Kidney (tissue), 13 donors: ENCODE measurements at regions not wholly inside any gene's neighbourhood (a gene's known extent, or its start where the extent isn't known, plus 50 kb on each side); places are given as distances from the start of the nearest gene placed in this dataset.

Source experiments
- DNase-seq, 5 donors: peaks; one replicate each; pipeline ENCODE4 v3.0.0-alpha.2; 2013 to 2020
- FAIRE-seq: peaks from 2 replicates; lab custom pipeline; 2012; peaks lifted over from hg19 to GRCh38; lab: Jason Lieb, UNC
- H3K27ac ChIP-seq, 2 donors: one replicate each; pipeline ENCODE4 v1.7.0; 2013; ENCODE audit warnings: low read depth in 2 of 2, low read length in 2 of 2, inconsistent platforms in 1 of 2
- H3K27me3 ChIP-seq: one replicate; pipeline ENCODE4 v1.7.1; 2013; ENCODE audit warnings: low read length, inconsistent platforms; ENCODE audit not compliant: control insufficient read depth, insufficient read depth
- H3K36me3 ChIP-seq, 3 donors: one replicate each; pipeline versions ENCODE4 v1.7.0 to v1.7.1; 2013; ENCODE audit warnings: low read length in 3 of 3, control low read depth in 1 of 3, inconsistent platforms in 1 of 3; ENCODE audit not compliant: insufficient read depth in 3 of 3, control insufficient read depth in 2 of 3
- H3K4me1 ChIP-seq, 3 donors: one replicate each; pipeline versions ENCODE4 v1.7.0 to v1.7.1; 2013; ENCODE audit warnings: low read length in 3 of 3, inconsistent platforms in 1 of 3, low read depth in 1 of 3; ENCODE audit not compliant: control insufficient read depth in 2 of 3, insufficient read depth in 2 of 3
- H3K4me3 ChIP-seq, 3 donors: one replicate each; pipeline versions ENCODE4 v1.7.0 to v1.8.1; 2013; ENCODE audit warnings: low read length in 3 of 3, control low read depth in 1 of 3, inconsistent platforms in 1 of 3
- H3K9ac ChIP-seq, 3 donors: one replicate each; pipeline versions ENCODE4 v1.7.0 to v1.7.1; 2013; ENCODE audit warnings: low read length in 3 of 3, control low read depth in 1 of 3, inconsistent platforms in 1 of 3
- H3K9me3 ChIP-seq, 3 donors: one replicate each; pipeline versions ENCODE4 v1.7.0 to v1.7.1; 2013; ENCODE audit warnings: low read length in 3 of 3, control low read depth in 1 of 3, inconsistent platforms in 1 of 3; ENCODE audit not compliant: control insufficient read depth in 2 of 3, insufficient read depth in 1 of 3
- intact Hi-C: fragments of 100-400 bp; cut with DNase I; formaldehyde crosslinking; loops from one replicate; pipeline ENCODE4 v1.11.1; 2022
- TF ChIP-seq, protein P1 (sequence below): IDR thresholded peaks from 3 replicates; pipeline ENCODE4 v1.5.1; 2012; ENCODE audit warnings: mild to moderate bottlenecking, moderate library complexity, borderline replicate concordance; ENCODE audit not compliant: insufficient read depth; ENCODE audit errors: extremely low read depth
- donor health status: control.
- donor health status: control.
- donor health status: control.
- donor health status: control.
- donor health status: control.
- donor health status: DM: yes; HTN: yes; CAD: no.
- donor health status: Normal renal cell carcinoma (clear cell type).

DNA sequence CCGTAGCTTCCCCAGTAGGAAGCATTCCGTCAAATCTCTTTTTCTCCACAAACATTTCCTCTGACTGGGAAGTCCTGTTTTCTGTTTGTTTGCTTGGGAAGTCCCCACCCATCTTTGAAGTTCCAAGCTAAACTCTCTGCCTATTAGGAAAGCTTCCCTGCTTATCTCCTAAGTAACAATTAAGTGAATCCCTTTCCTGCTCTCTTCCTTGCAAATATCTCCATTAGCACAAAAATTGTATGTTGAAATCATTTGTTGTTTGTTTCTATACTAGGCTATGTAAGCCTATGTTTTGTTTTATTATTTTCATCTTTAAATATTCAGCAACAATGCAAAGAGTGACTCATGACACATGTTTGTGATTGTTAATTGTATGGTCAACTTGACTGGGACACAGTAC, 812.6 kb upstream of the LRATD1 start:
- TF ChIP-seq, protein P1, sequence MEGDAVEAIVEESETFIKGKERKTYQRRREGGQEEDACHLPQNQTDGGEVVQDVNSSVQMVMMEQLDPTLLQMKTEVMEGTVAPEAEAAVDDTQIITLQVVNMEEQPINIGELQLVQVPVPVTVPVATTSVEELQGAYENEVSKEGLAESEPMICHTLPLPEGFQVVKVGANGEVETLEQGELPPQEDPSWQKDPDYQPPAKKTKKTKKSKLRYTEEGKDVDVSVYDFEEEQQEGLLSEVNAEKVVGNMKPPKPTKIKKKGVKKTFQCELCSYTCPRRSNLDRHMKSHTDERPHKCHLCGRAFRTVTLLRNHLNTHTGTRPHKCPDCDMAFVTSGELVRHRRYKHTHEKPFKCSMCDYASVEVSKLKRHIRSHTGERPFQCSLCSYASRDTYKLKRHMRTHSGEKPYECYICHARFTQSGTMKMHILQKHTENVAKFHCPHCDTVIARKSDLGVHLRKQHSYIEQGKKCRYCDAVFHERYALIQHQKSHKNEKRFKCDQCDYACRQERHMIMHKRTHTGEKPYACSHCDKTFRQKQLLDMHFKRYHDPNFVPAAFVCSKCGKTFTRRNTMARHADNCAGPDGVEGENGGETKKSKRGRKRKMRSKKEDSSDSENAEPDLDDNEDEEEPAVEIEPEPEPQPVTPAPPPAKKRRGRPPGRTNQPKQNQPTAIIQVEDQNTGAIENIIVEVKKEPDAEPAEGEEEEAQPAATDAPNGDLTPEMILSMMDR = no peak
- H3K9me3 ChIP-seq = no peaks in the 10 kb centered on the region
- no peaks in the 10 kb centered on the region for H3K36me3 ChIP-seq
- H3K9ac ChIP-seq = no peak overlapping the region
- no peak overlapping the region for H3K27ac ChIP-seq
- H3K4me3 ChIP-seq = no peak overlapping the region
- FAIRE-seq = no peak
- intact Hi-C loops = no loop called here
- DNase-seq = no peak
- no peaks in the 10 kb centered on the region for H3K27me3 ChIP-seq
- no peaks in the 10 kb centered on the region for H3K4me1 ChIP-seq

DNA sequence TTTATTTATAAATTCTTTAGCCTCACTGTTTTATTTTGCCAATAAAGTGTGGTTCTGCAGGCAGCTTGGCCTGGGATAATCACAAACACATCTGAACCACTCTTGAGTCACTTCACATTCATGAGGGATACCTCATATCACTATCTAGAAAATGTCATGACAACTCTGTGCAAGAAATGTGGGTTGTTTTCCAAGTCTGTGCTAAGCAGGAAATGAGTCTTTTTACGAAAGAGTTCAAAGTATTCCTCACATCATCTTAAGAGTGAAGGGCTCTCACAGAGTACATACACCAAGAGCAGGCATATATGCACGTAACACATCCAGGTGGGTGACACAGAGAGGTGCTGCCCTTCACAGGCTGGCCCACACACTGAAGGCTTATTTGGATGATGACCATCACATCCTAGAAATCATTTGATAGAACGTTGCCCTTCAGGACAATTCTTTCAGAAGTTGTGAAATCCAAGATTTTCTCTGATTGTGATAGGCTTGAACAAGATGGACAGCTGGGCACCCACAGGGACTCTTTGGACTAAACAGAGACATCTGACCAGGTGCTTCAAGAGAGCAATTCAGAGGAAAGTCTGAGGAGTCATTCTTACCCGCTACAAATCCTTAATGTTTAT, 811.1 kb upstream of the LRATD1 start:
- no peak overlapping the region for H3K27ac ChIP-seq
- no peaks in the 10 kb centered on the region for H3K36me3 ChIP-seq
- no peaks in the 10 kb centered on the region for H3K4me1 ChIP-seq
- intact Hi-C loops = no loop called here
- FAIRE-seq (no peak), DNase-seq (no peak)
- H3K9me3 ChIP-seq = no peaks in the 10 kb centered on the region
- no peak overlapping the region for H3K4me3 ChIP-seq
- no peaks in the 10 kb centered on the region for H3K27me3 ChIP-seq
- H3K9ac ChIP-seq = no peak overlapping the region
- TF ChIP-seq, protein P1 = no peak

DNA sequence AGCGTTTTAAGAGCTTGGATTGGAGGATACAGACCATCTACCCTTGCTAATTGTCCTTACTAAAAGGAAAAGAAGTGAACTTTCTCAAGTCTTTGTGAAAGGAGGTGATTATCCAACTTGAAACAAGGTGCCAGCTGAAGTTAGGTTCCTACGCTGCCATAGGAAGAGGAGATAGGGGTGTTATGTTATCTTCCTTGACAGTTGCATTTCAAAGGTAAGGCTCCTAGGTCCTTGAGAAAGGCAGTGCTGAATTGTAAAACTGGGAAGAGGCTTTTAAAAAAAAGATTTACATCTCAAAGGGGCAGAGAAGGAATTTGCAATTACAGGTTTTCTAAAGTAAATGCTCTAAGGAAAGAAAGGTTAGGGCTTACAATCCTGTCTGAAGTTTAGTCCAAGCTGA, 810.2 kb upstream of the LRATD1 start:
- DNase-seq (no peak), FAIRE-seq (no peak)
- H3K9ac ChIP-seq = no peak overlapping the region
- H3K36me3 ChIP-seq = no peaks in the 10 kb centered on the region
- no peak overlapping the region for H3K4me3 ChIP-seq
- H3K27me3 ChIP-seq = no peaks in the 10 kb centered on the region
- no peaks in the 10 kb centered on the region for H3K9me3 ChIP-seq
- H3K4me1 ChIP-seq = no peaks in the 10 kb centered on the region
- no peak overlapping the region for H3K27ac ChIP-seq
- TF ChIP-seq, protein P1 = no peak
- intact Hi-C loops = no loop called here

DNA sequence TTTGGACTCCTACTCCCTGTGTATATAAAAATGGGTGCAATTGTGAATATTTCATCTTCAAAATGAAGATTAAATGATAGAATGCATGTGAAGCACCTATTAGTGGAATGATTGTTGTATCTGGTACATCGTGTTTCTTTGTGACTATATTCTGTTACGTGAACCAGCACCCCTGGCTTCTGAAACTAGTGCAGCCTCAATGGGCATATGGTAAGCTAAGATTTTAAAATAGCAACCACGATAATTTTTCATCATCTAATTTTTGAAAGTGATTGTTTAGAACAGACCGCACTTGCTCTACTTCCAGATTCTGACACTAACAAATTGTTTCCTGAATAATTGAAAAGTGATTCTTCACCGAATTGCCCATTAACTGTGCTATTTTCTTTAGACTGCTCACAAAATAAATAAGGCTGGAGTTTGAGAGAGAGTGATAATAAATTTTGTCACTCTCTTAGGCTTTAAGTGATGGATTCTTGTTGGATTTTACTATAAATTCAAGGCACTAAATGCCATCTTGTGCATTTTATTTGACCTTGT, 806.1 kb upstream of the LRATD1 start:
- no peak for FAIRE-seq
- Histone ChIP-seq H3K27ac (no peak overlapping the region), H3K27me3 (no peaks in the 10 kb centered on the region), H3K4me3 (no peak overlapping the region), H3K9me3 (peaks cover 0 to 1% (median 0%) of the 10 kb centered on the region in 3 donors), H3K4me1 (no peaks in the 10 kb centered on the region), H3K36me3 (no peaks in the 10 kb centered on the region), H3K9ac (no peak overlapping the region)
- TF ChIP-seq, protein P1 = no peak
- no peak for DNase-seq
- intact Hi-C loops = no loop called here
